SK-N-SH (cell line): ENCODE measurements at regions not wholly inside any gene's neighbourhood (a gene's known extent, or its start where the extent isn't known, plus 50 kb on each side); places are given as distances from the start of the nearest gene placed in this dataset.

Source experiments
- CTCF ChIA-PET: fragments of 300-600, 350-600 bp; formaldehyde crosslinking; extraction: SDS; loops from one replicate; lab custom pipeline; 2021; lab: Yijun Ruan, JAX
- POLR2A ChIA-PET: fragments of 350-600 bp; sonication (Branson Sonifier 250); formaldehyde crosslinking; extraction: SDS; loops from one replicate; lab custom pipeline; 2020; ENCODE audit warnings: antibody characterized with exemption, inconsistent platforms; lab: Yijun Ruan, JAX
- DNase-seq: peaks from one replicate; pipeline ENCODE4 v3.0.0; 2012
- H2AFZ ChIP-seq: fragments of 200-600 bp; sonication (generic); 2 replicates; pipeline ENCODE4 v1.8.1; 2016; ENCODE audit warnings: antibody characterized with exemption, mild to moderate bottlenecking, low read depth
- H3F3A ChIP-seq: fragments of 200-600 bp; sonication (generic); replicated peaks from 2 replicates; pipeline ENCODE3; 2016; ENCODE audit warnings: antibody characterized with exemption, mild to moderate bottlenecking; ENCODE audit not compliant: insufficient read depth
- H3K27ac ChIP-seq, 2 experiments: fragments of 200-500 bp in 1 of 2; fragments of 200-600 bp in 1 of 2; sonication (Bioruptor generic) in 1 of 2; sonication (generic), shearing (Covaris generic) in 1 of 2; 2 replicates each; pipeline versions ENCODE4 v1.5.1 to v1.6.1; 2014 to 2016; ENCODE audit warnings: low read depth in 2 of 2, inconsistent platforms in 1 of 2, low read length in 1 of 2, mild to moderate bottlenecking in 1 of 2, mixed read lengths in 1 of 2
- H3K27me3 ChIP-seq: fragments of 200-600 bp; sonication (generic), shearing (Covaris generic); 2 replicates; pipeline ENCODE4 v1.6.1; 2016; ENCODE audit warnings: mixed run types; ENCODE audit not compliant: insufficient read depth
- H3K36me3 ChIP-seq, 2 experiments: fragments of 200-500 bp in 1 of 2; fragments of 200-600 bp in 1 of 2; sonication (Bioruptor generic) in 1 of 2; sonication (generic) in 1 of 2; replicated peaks in 1 of 2; 2 replicates each; pipeline versions ENCODE3 to v1.5.1; 2014 to 2016; ENCODE audit warnings: low read length in 1 of 2, mild to moderate bottlenecking in 1 of 2; ENCODE audit not compliant: insufficient read depth in 2 of 2, control insufficient read depth in 1 of 2
- H3K4me1 ChIP-seq, 2 experiments: fragments of 200-500 bp in 1 of 2; fragments of 200-600 bp in 1 of 2; sonication (Bioruptor generic) in 1 of 2; sonication (generic), shearing (Covaris generic) in 1 of 2; 2 replicates each; pipeline versions ENCODE4 v1.5.1 to v1.6.1; 2014 to 2016; ENCODE audit warnings: low read depth in 1 of 2, low read length in 1 of 2, mixed run types in 1 of 2; ENCODE audit not compliant: insufficient read depth in 2 of 2, control insufficient read depth in 1 of 2
- H3K4me2 ChIP-seq: fragments of 200-600 bp; sonication (generic), shearing (Covaris generic); 2 replicates; pipeline ENCODE4 v1.6.1; 2017; ENCODE audit warnings: mixed run types
- H3K4me3 ChIP-seq, 2 experiments: fragments of 200-500 bp in 1 of 2; fragments of 200-600 bp in 1 of 2; sonication (Bioruptor generic) in 1 of 2; sonication (generic), shearing (Covaris generic) in 1 of 2; 2 replicates each; pipeline versions ENCODE4 v1.5.1 to v1.8.1; 2014 to 2016; ENCODE audit warnings: low read depth in 2 of 2, inconsistent platforms in 1 of 2, low read length in 1 of 2, mild to moderate bottlenecking in 1 of 2, mixed read lengths in 1 of 2, moderate library complexity in 1 of 2
- H3K79me2 ChIP-seq: fragments of 200-600 bp; sonication (generic); 2 replicates; pipeline ENCODE4 v1.8.1; 2017; ENCODE audit warnings: mild to moderate bottlenecking; ENCODE audit not compliant: insufficient read depth
- H3K9ac ChIP-seq: fragments of 200-600 bp; sonication (generic); 2 replicates; pipeline ENCODE4 v1.6.1; 2017; ENCODE audit warnings: mixed run types
- H3K9me2 ChIP-seq: fragments of 200-600 bp; sonication (generic); 2 replicates; pipeline ENCODE4 v1.6.1; 2017; ENCODE audit warnings: mixed run types
- H3K9me3 ChIP-seq: fragments of 200-600 bp; sonication (generic); 2 replicates; pipeline ENCODE4 v1.6.1; 2017; ENCODE audit warnings: mixed run types, mild to moderate bottlenecking, moderate library complexity
- H4K20me1 ChIP-seq: fragments of 200-600 bp; sonication (generic); 2 replicates; pipeline ENCODE4 v1.6.1; 2017; ENCODE audit warnings: mild to moderate bottlenecking, mixed run types; ENCODE audit not compliant: insufficient read depth
- CTCF ChIP-seq: fragments of 200-600 bp; sonication (generic); IDR thresholded peaks from 2 replicates; pipeline ENCODE4 v1.6.1; 2017; ENCODE audit warnings: antibody characterized with exemption, mild to moderate bottlenecking, moderate library complexity
- ELF1 ChIP-seq: IDR thresholded peaks from 2 replicates; pipeline ENCODE4 v1.4.0; 2012
- FOSL2 ChIP-seq: IDR thresholded peaks from 2 replicates; pipeline ENCODE4 v1.4.0; 2012; ENCODE audit warnings: low read depth, mild to moderate bottlenecking, moderate library complexity, borderline replicate concordance
- FOXJ3 ChIP-seq: sonication (generic); formaldehyde crosslinking; IDR thresholded peaks from 2 replicates; pipeline ENCODE4 v1.5.1; 2020; ENCODE audit warnings: mild to moderate bottlenecking, missing genetic modification reagents
- MEF2A ChIP-seq: IDR thresholded peaks from 2 replicates; pipeline ENCODE4 v1.4.0; 2012; ENCODE audit warnings: low read depth, borderline replicate concordance
- NFIC ChIP-seq: IDR thresholded peaks from 2 replicates; pipeline ENCODE4 v1.4.0; 2012; ENCODE audit warnings: borderline replicate concordance
- NRF1 ChIP-seq: IDR thresholded peaks from 2 replicates; pipeline ENCODE4 v1.6.1; 2012; ENCODE audit warnings: low read depth, mild to moderate bottlenecking, low read length
- POLR2AphosphoS5 ChIP-seq: IDR thresholded peaks from 2 replicates; pipeline ENCODE4 v1.6.1; 2012; ENCODE audit warnings: low read depth, low read length
- RAD21 ChIP-seq: IDR thresholded peaks from 2 replicates; pipeline ENCODE4 v1.6.1; 2012; ENCODE audit warnings: mild to moderate bottlenecking, low read length
- REST ChIP-seq: IDR thresholded peaks from 2 replicates; pipeline ENCODE4 v1.6.1; 2012; ENCODE audit warnings: mild to moderate bottlenecking, low read depth, low read length, moderate library complexity
- RXRA ChIP-seq: IDR thresholded peaks from 2 replicates; pipeline ENCODE4 v1.4.0; 2012; ENCODE audit warnings: low read depth, mild to moderate bottlenecking, borderline replicate concordance
- SIN3A ChIP-seq: IDR thresholded peaks from 2 replicates; pipeline ENCODE4 v1.6.1; 2012; ENCODE audit warnings: low read depth, mild to moderate bottlenecking, low read length, moderate library complexity, borderline replicate concordance
- SMC3 ChIP-seq: IDR thresholded peaks from 2 replicates; pipeline ENCODE4 v1.6.1; 2012; ENCODE audit warnings: low read depth, low read length, improper control_type of control experiment
- TCF12 ChIP-seq: IDR thresholded peaks from 2 replicates; pipeline ENCODE4 v1.4.0; 2012
- USF2 ChIP-seq: fragments of 150-350 bp; IDR thresholded peaks from 2 replicates; pipeline ENCODE4 v1.6.1; 2017; ENCODE audit warnings: antibody characterized with exemption, low read length, low read depth, borderline replicate concordance
- YY1 ChIP-seq: IDR thresholded peaks from 2 replicates; pipeline ENCODE4 v1.4.0; 2012; ENCODE audit warnings: low read depth, mild to moderate bottlenecking
- ZBTB33 ChIP-seq: IDR thresholded peaks from 2 replicates; pipeline ENCODE4 v1.4.0; 2012; ENCODE audit warnings: low read depth, borderline replicate concordance
- WGBS: methylation state at CpG from one replicate; pipeline ENCODE4 v1.1.6; 2017; ENCODE audit warnings: low lambda C conversion rate; 5-methylcytosine and 5-hydroxymethylcytosine counted together
- TF ChIP-seq, protein P1 (sequence below): IDR thresholded peaks from 2 replicates; pipeline ENCODE4; 2012

GRCh38 chr1:82108843-82109242 is 308.1 kb downstream of the ADGRL2 start:
- no peak for DNase-seq
- Histone ChIP-seq H3K27me3 (no peaks in the 10 kb centered on the region), H2AFZ (no peak overlapping the region), H3K4me1 (peaks cover 0 to 6% of the 10 kb centered on the region in 2 experiments; a peak in 1 of 4 replicates), H3K9me2 (no peaks in the 10 kb centered on the region), H3K9me3 (no peaks in the 10 kb centered on the region), H3K27ac (no peak overlapping the region), H3K9ac (no peak overlapping the region), H3K36me3 (no peaks in the 10 kb centered on the region), H3K79me2 (no peaks in the 10 kb centered on the region), H3F3A (no peaks in the 10 kb centered on the region), H3K4me3 (no peak overlapping the region), H3K4me2 (no peak overlapping the region), H4K20me1 (no peaks in the 10 kb centered on the region)
- ChIA-PET POLR2A (no interaction called here), CTCF (no interaction called here)
- 50% methylated on average over 3 of the region's 3 CpGs for WGBS
- TF ChIP-seq, protein P1, sequence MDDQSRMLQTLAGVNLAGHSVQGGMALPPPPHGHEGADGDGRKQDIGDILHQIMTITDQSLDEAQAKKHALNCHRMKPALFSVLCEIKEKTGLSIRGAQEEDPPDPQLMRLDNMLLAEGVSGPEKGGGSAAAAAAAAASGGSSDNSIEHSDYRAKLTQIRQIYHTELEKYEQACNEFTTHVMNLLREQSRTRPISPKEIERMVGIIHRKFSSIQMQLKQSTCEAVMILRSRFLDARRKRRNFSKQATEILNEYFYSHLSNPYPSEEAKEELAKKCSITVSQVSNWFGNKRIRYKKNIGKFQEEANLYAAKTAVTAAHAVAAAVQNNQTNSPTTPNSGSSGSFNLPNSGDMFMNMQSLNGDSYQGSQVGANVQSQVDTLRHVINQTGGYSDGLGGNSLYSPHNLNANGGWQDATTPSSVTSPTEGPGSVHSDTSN, result no peak
- TF ChIP-seq NRF1 (no peak), RXRA (no peak), FOSL2 (no peak), RAD21 (no peak), ELF1 (no peak), REST (no peak), SMC3 (no peak)

DNA sequence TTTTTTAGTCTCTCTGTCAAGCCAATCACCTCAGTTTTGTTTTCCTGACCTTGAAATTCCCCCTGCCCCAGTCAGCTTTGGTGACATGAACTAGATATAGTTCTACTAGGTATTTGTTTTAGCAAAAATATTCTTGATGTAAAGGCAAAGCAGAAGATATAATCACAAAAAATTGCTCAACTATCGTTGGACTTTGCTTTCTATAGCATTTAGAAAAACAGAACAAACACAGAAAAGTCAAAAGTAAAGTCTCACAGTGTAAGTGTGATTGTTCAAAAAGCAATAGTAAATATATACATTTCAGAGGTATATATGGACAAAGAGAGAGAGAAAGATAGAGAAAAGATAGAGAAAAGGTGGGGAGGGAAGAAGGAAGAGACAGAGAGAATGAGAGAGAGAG is 305.9 kb downstream of the ADGRL2 start:
- ChIA-PET POLR2A (no interaction called here), CTCF (interaction anchor here (1.1 kb wide), 1 partner anchor 12 kb away, joined by 3 read pairs; no protein-coding TSS in a partner anchor)
- no peaks in the 10 kb centered on the region for H3K9me3 ChIP-seq
- H3K4me1 ChIP-seq, result peaks cover 0 to 6% of the 10 kb centered on the region in 2 experiments; a peak in 1 of 4 replicates
- no peaks in the 10 kb centered on the region for H3K36me3 ChIP-seq
- H4K20me1 ChIP-seq, result no peaks in the 10 kb centered on the region
- no peak for DNase-seq
- no peak overlapping the region for H3K4me2 ChIP-seq
- no peaks in the 10 kb centered on the region for H3F3A ChIP-seq
- H3K9me2 ChIP-seq, result no peaks in the 10 kb centered on the region
- no peak overlapping the region for H3K9ac ChIP-seq
- H3K27ac ChIP-seq, result no peak overlapping the region
- 18% methylated on average over 1 of the region's 1 CpG for WGBS
- H3K4me3 ChIP-seq, result no peak overlapping the region
- H3K79me2 ChIP-seq, result no peaks in the 10 kb centered on the region
- no peaks in the 10 kb centered on the region for H3K27me3 ChIP-seq
- H2AFZ ChIP-seq, result no peak overlapping the region
- no peak for TF ChIP-seq SMC3
- no peak for TF ChIP-seq YY1
- TF ChIP-seq POLR2AphosphoS5, result no peak
- no peak for TF ChIP-seq CTCF
- TF ChIP-seq, protein P1, result no peak
- TF ChIP-seq MEF2A, result no peak
- no peak for TF ChIP-seq ZBTB33
- no peak for TF ChIP-seq USF2
- TF ChIP-seq TCF12, result no peak
- no peak for TF ChIP-seq NFIC
- TF ChIP-seq SIN3A, result no peak
- no peak for TF ChIP-seq FOXJ3
- no peak for TF ChIP-seq RXRA
